GM12864 (cell line): ENCODE measurements at regions not wholly inside any gene's neighbourhood (a gene's known extent, or its start where the extent isn't known, plus 50 kb on each side); places are given as distances from the start of the nearest gene placed in this dataset.

Experiments
- DNase-seq: peaks from one replicate; pipeline ENCODE4 v3.0.0-alpha.2; 2011; ENCODE audit warnings: low read depth
- H3K4me3 ChIP-seq: 2 replicates; pipeline ENCODE4 v1.5.1; 2011; ENCODE audit warnings: mild to moderate bottlenecking, low read depth, low read length, control low read depth
- CTCF ChIP-seq: IDR thresholded peaks from 2 replicates; pipeline ENCODE4 v1.5.1; 2011; ENCODE audit warnings: low read depth, mild to moderate bottlenecking, moderate library complexity, low read length, control low read depth, inconsistent platforms; ENCODE audit errors: missing control alignments

GRCh38 chr5:92715946-92716520 is 865.0 kb downstream of the NR2F1-AS1 start:
- DNase-seq, result no peak
- TF ChIP-seq CTCF, result no peak
- no peak overlapping the region for H3K4me3 ChIP-seq

- no peak for DNase-seq
- no peak overlapping the region for H3K4me3 ChIP-seq
- TF ChIP-seq CTCF, result no peak
Observed at GRCh38 chr5:92713826-92714225, 867.2 kb downstream of the NR2F1-AS1 start.

GRCh38 chr5:92713335-92713743 is 867.7 kb downstream of the NR2F1-AS1 start:
- H3K4me3 ChIP-seq, result no peak overlapping the region
- TF ChIP-seq CTCF, result no peak
- DNase-seq, result no peak

GRCh38 chr5:92711956-92712355 is 869.1 kb downstream of the NR2F1-AS1 start:
- H3K4me3 ChIP-seq, result no peak overlapping the region
- TF ChIP-seq CTCF, result no peak
- no peak for DNase-seq

GRCh38 chr5:92704590-92704989 is 876.4 kb downstream of the NR2F1-AS1 start:
- DNase-seq, result no peak
- H3K4me3 ChIP-seq, result no peak overlapping the region

GRCh38 chr5:92703976-92704375 is 877.0 kb downstream of the NR2F1-AS1 start:
- no peak for DNase-seq
- no peak for TF ChIP-seq CTCF
- no peak overlapping the region for H3K4me3 ChIP-seq

More at GRCh38 chr5:92704590-92704989, 876.4 kb downstream of the NR2F1-AS1 start:
- TF ChIP-seq CTCF, result no peak
